H1 (cell line): ENCODE measurements at regions not wholly inside any gene's neighbourhood (a gene's known extent, or its start where the extent isn't known, plus 50 kb on each side); places are given as distances from the start of the nearest gene placed in this dataset.

Source experiments
- CTCF ChIA-PET: fragments of 300-600 bp; sonication (Branson Sonifier 250); formaldehyde crosslinking; loops from one replicate; lab custom pipeline; 2021; ENCODE audit not compliant: partially characterized antibody; lab: Charles Lee
- POLR2A ChIA-PET: fragments of 300-600 bp; sonication (Branson Sonifier 250); formaldehyde crosslinking; loops from one replicate; lab custom pipeline; 2021; ENCODE audit warnings: inconsistent platforms; ENCODE audit not compliant: partially characterized antibody; lab: Charles Lee
- DNase-seq, 2 experiments: peaks; one replicate each; pipeline versions ENCODE4 v3.0.0 to v3.0.0-alpha.2; 2010 to 2022; ENCODE audit warnings: low spot score in 2 of 2, low read depth in 1 of 2, mixed read lengths in 1 of 2
- FAIRE-seq: peaks from 2 replicates; lab custom pipeline; 2011; peaks lifted over from hg19 to GRCh38; lab: Jason Lieb, UNC
- H2AFZ ChIP-seq: 2 replicates; pipeline ENCODE4 v1.8.1; 2012; ENCODE audit warnings: low read length, inconsistent platforms
- H2AK5ac ChIP-seq: 2 replicates; pipeline ENCODE4 v1.6.1; 2013; ENCODE audit warnings: low read depth, low read length
- H2BK120ac ChIP-seq: replicated peaks from 2 replicates; pipeline ENCODE3; 2013; ENCODE audit warnings: low read depth, low read length, inconsistent platforms
- H2BK12ac ChIP-seq: 2 replicates; pipeline ENCODE4 v1.6.1; 2013; ENCODE audit warnings: low read depth, low read length
- H2BK15ac ChIP-seq: 2 replicates; pipeline ENCODE4 v1.6.1; 2013; ENCODE audit warnings: low read length
- H2BK20ac ChIP-seq: 2 replicates; pipeline ENCODE4 v1.6.1; 2013; ENCODE audit warnings: low read length
- H2BK5ac ChIP-seq: 2 replicates; pipeline ENCODE4 v1.6.1; 2013; ENCODE audit warnings: low read depth, low read length
- H3K14ac ChIP-seq: 2 replicates; pipeline ENCODE4 v1.6.1; 2013; ENCODE audit warnings: inconsistent platforms; ENCODE audit not compliant: insufficient read length
- H3K18ac ChIP-seq: 2 replicates; pipeline ENCODE4 v1.6.1; 2013; ENCODE audit warnings: low read length; ENCODE audit errors: extremely low read depth
- H3K23ac ChIP-seq: 2 replicates; pipeline ENCODE4 v1.6.1; 2013; ENCODE audit warnings: inconsistent platforms; ENCODE audit not compliant: insufficient read length
- H3K23me2 ChIP-seq: 2 replicates; pipeline ENCODE4 v1.6.1; 2013; ENCODE audit warnings: low read depth, low read length
- H3K27ac ChIP-seq: 2 replicates; pipeline ENCODE4 v1.6.1; 2011; ENCODE audit warnings: low read depth, low read length, inconsistent platforms
- H3K27me3 ChIP-seq, 4 experiments: replicated peaks in 1 of 4; 1 replicate in 1 of 4; 2 replicates in 3 of 4; pipeline versions ENCODE4 v1.6.1 to v1.8.1; 2011 to 2013; ENCODE audit warnings: low read length in 3 of 4, mild to moderate bottlenecking in 3 of 4, inconsistent platforms in 2 of 4, mixed read lengths in 2 of 4, moderate library complexity in 1 of 4; ENCODE audit not compliant: control insufficient read depth in 3 of 4, insufficient read depth in 3 of 4; ENCODE audit errors: extremely low read depth in 1 of 4
- H3K36me3 ChIP-seq, 4 experiments: 2 replicates each; pipeline versions ENCODE4 v1.6.1 to v1.8.1; 2011 to 2013; ENCODE audit warnings: mild to moderate bottlenecking in 4 of 4, low read length in 3 of 4, moderate library complexity in 2 of 4, control low read depth in 1 of 4, inconsistent platforms in 1 of 4; ENCODE audit not compliant: insufficient read depth in 4 of 4, control insufficient read depth in 2 of 4
- H3K4ac ChIP-seq: replicated peaks from 2 replicates; pipeline ENCODE3; 2013; ENCODE audit warnings: low read length, low read depth, mixed read lengths, inconsistent platforms; ENCODE audit not compliant: insufficient read length
- H3K4me1 ChIP-seq, 4 experiments: replicated peaks in 1 of 4; 1 replicate in 1 of 4; 2 replicates in 3 of 4; pipeline versions ENCODE4 v1.6.1 to v1.8.1; 2011 to 2013; ENCODE audit warnings: low read length in 3 of 4, inconsistent platforms in 2 of 4, mixed read lengths in 1 of 4; ENCODE audit not compliant: insufficient read depth in 4 of 4, control insufficient read depth in 3 of 4
- H3K4me2 ChIP-seq, 2 experiments: 2 replicates each; pipeline versions ENCODE4 v1.6.1 to v1.8.1; 2011 to 2013; ENCODE audit warnings: low read depth in 2 of 2, low read length in 2 of 2, control low read depth in 1 of 2, inconsistent platforms in 1 of 2, mild to moderate bottlenecking in 1 of 2; ENCODE audit not compliant: insufficient read depth in 1 of 2
- H3K4me3 ChIP-seq, 4 experiments: fragments of 200-600, 300-600 bp in 1 of 4; sonication (generic), shearing (Covaris generic), sonication (Bioruptor Twin) in 1 of 4; 2 replicates each; pipeline versions ENCODE4 v1.5.1 to v1.8.1; 2011 to 2016; ENCODE audit warnings: low read length in 4 of 4, low read depth in 3 of 4, control low read depth in 2 of 4, inconsistent platforms in 2 of 4, mild to moderate bottlenecking in 2 of 4, mixed read lengths in 1 of 4, moderate library complexity in 1 of 4; ENCODE audit not compliant: insufficient read depth in 2 of 4; ENCODE audit errors: extremely low read depth in 1 of 4
- H3K56ac ChIP-seq: replicated peaks from 2 replicates; pipeline ENCODE3; 2013; ENCODE audit warnings: low read depth, mild to moderate bottlenecking, mixed read lengths, low read length, inconsistent platforms; ENCODE audit not compliant: insufficient read length
- H3K79me1 ChIP-seq: 2 replicates; pipeline ENCODE4 v1.6.1; 2013; ENCODE audit warnings: low read depth, low read length, control low read depth
- H3K79me2 ChIP-seq, 2 experiments: 2 replicates each; pipeline versions ENCODE4 v1.6.1 to v1.8.1; 2012 to 2013; ENCODE audit warnings: low read length in 2 of 2, mild to moderate bottlenecking in 2 of 2, inconsistent platforms in 1 of 2; ENCODE audit not compliant: insufficient read depth in 2 of 2, control insufficient read depth in 1 of 2
- H3K9ac ChIP-seq, 4 experiments: replicated peaks in 1 of 4; 1 replicate in 1 of 4; 2 replicates in 3 of 4; pipeline versions ENCODE4 v1.6.1 to v1.8.1; 2011 to 2013; ENCODE audit warnings: low read depth in 3 of 4, low read length in 3 of 4, control low read depth in 2 of 4, mild to moderate bottlenecking in 2 of 4, moderate library complexity in 2 of 4, inconsistent platforms in 1 of 4; ENCODE audit errors: extremely low read depth in 1 of 4
- H3K9me3 ChIP-seq, 2 experiments: 2 replicates each; pipeline versions ENCODE4 v1.6.1 to v1.8.1; 2012 to 2013; ENCODE audit warnings: mild to moderate bottlenecking in 2 of 2, moderate library complexity in 2 of 2, control low read depth in 1 of 2, inconsistent platforms in 1 of 2, low read depth in 1 of 2, low read length in 1 of 2, mixed read lengths in 1 of 2; ENCODE audit not compliant: insufficient read depth in 2 of 2
- H4K20me1 ChIP-seq, 2 experiments: replicated peaks in 1 of 2; 2 replicates each; pipeline versions ENCODE3 to v1.8.1; 2011 to 2013; ENCODE audit warnings: inconsistent platforms in 2 of 2, low read length in 2 of 2, mild to moderate bottlenecking in 1 of 2; ENCODE audit not compliant: insufficient read depth in 2 of 2, control insufficient read depth in 1 of 2
- H4K5ac ChIP-seq: 2 replicates; pipeline ENCODE4 v1.6.1; 2013; ENCODE audit warnings: low read length, low read depth, mixed read lengths, inconsistent platforms; ENCODE audit not compliant: insufficient read length
- H4K8ac ChIP-seq: 2 replicates; pipeline ENCODE4 v1.8.0; 2013; ENCODE audit warnings: mild to moderate bottlenecking, moderate library complexity, low read length, inconsistent platforms; ENCODE audit not compliant: insufficient read depth; ENCODE audit errors: extremely low read depth
- H4K91ac ChIP-seq: replicated peaks from 2 replicates; pipeline ENCODE3; 2013; ENCODE audit warnings: low read length, mixed read lengths, inconsistent platforms; ENCODE audit not compliant: insufficient read length
- ASH2L ChIP-seq: fragments of 200-600, 300-600 bp; sonication (generic); IDR thresholded peaks from one replicate; pipeline ENCODE4 v1.7.1; 2017; ENCODE audit warnings: low read length
- CREB1 ChIP-seq: IDR thresholded peaks from 2 replicates; pipeline ENCODE4 v1.6.1; 2012; ENCODE audit warnings: inconsistent platforms
- FOSL1 ChIP-seq: IDR thresholded peaks from 2 replicates; pipeline ENCODE4 v1.6.1; 2011; ENCODE audit warnings: mild to moderate bottlenecking, low read depth, low read length, moderate library complexity; ENCODE audit not compliant: insufficient read depth
- HDAC2 ChIP-seq, 2 experiments: fragments of 300-600 bp in 1 of 2; sonication (generic) in 1 of 2; IDR thresholded peaks; 2 replicates each; pipeline ENCODE4 v1.6.1; 2011 to 2012; ENCODE audit warnings: low read depth in 2 of 2, low read length in 2 of 2, mild to moderate bottlenecking in 2 of 2, moderate library complexity in 2 of 2, borderline replicate concordance in 1 of 2, inconsistent platforms in 1 of 2
- KDM1A ChIP-seq: fragments of 200-600, 300-600 bp; sonication (generic); IDR thresholded peaks from 2 replicates; pipeline ENCODE4 v1.7.1; 2016; ENCODE audit warnings: mild to moderate bottlenecking, low read length, borderline replicate concordance
- KDM4A ChIP-seq: IDR thresholded peaks from one replicate; pipeline ENCODE4 v1.7.1; 2012; ENCODE audit warnings: low read depth, mild to moderate bottlenecking, moderate library complexity, low read length, inconsistent platforms; ENCODE audit not compliant: severe bottlenecking
- MAFK ChIP-seq: IDR thresholded peaks from 2 replicates; pipeline ENCODE4 v1.6.1; 2012; ENCODE audit warnings: low read depth, mild to moderate bottlenecking, improper control_type of control experiment, low read length
- NANOG ChIP-seq: IDR thresholded peaks from 2 replicates; pipeline ENCODE4 v1.6.1; 2011; ENCODE audit warnings: low read length, low read depth, mild to moderate bottlenecking, inconsistent platforms; ENCODE audit not compliant: insufficient read depth, poor library complexity, severe bottlenecking
- PHF8 ChIP-seq: fragments of 200-600 bp; sonication (generic); conservative IDR thresholded peaks from 2 replicates; pipeline ENCODE4 v1.7.1; 2012; ENCODE audit warnings: low read depth, mild to moderate bottlenecking, inconsistent platforms, low read length, moderate library complexity
- POLR2A ChIP-seq, 2 experiments: IDR thresholded peaks; 1 replicate in 1 of 2; 2 replicates in 1 of 2; pipeline ENCODE4 v1.6.1; 2011; ENCODE audit warnings: low read depth in 2 of 2, low read length in 2 of 2, mild to moderate bottlenecking in 2 of 2; ENCODE audit errors: control extremely low read depth in 1 of 2
- RFX5 ChIP-seq: IDR thresholded peaks from 2 replicates; pipeline ENCODE4 v1.6.1; 2011; ENCODE audit warnings: low read depth, low read length, improper control_type of control experiment, borderline replicate concordance
- SP1 ChIP-seq: IDR thresholded peaks from 2 replicates; pipeline ENCODE4 v1.6.1; 2011; ENCODE audit warnings: low read depth, low read length
- TAF1 ChIP-seq: IDR thresholded peaks from 2 replicates; pipeline ENCODE4 v1.6.1; 2011; ENCODE audit warnings: mild to moderate bottlenecking, low read depth, low read length

GRCh38 chr21:14683063-14683462, 136.9 kb upstream of the SAMSN1 start:
- Histone ChIP-seq H3K4me2 (no peak overlapping the region), H3K79me2 (no peaks in the 10 kb centered on the region), H3K27ac (no peak overlapping the region), H3K9me3 (no peaks in the 10 kb centered on the region), H2BK120ac (no peak overlapping the region), H3K4me3 (no peak overlapping the region), H4K5ac (no peak overlapping the region), H3K23me2 (no peaks in the 10 kb centered on the region), H3K9ac (no peak overlapping the region), H3K79me1 (no peaks in the 10 kb centered on the region), H3K56ac (no peak overlapping the region), H2AFZ (no peak overlapping the region), H4K20me1 (no peaks in the 10 kb centered on the region), H4K8ac (no peak overlapping the region), H2BK20ac (no peak overlapping the region), H3K18ac (no peak overlapping the region), H2BK5ac (no peak overlapping the region; the same call in 1 of the 2 replicates), H3K36me3 (no peaks in the 10 kb centered on the region), H3K4me1 (no peaks in the 10 kb centered on the region), H3K27me3 (no peaks in the 10 kb centered on the region; a peak in 1 of 7 replicates), H3K4ac (no peak overlapping the region), H2AK5ac (no peak overlapping the region), H2BK12ac (no peak overlapping the region), H2BK15ac (no peak overlapping the region), H3K14ac (no peak overlapping the region)
- ChIA-PET POLR2A (no interaction called here), CTCF (no interaction called here)
- FAIRE-seq: no peak
- DNase-seq: no peak
- no peak for TF ChIP-seq HDAC2 (IDR thresholded peaks at IDR 0.05; ENCODE audit: borderline replicate concordance in 1 of 2, low read depth in 2 of 2, low read length in 2 of 2)
- no peak for TF ChIP-seq POLR2A (IDR thresholded peaks at IDR 0.05; ENCODE audit: control extremely low read depth in 1 of 2, low read depth in 2 of 2, low read length in 2 of 2)
- no peak for TF ChIP-seq NANOG
- no peak for TF ChIP-seq PHF8
- no peak for TF ChIP-seq FOSL1
- TF ChIP-seq TAF1: no peak
- no peak for TF ChIP-seq KDM1A
- TF ChIP-seq ASH2L: no peak
- TF ChIP-seq KDM4A: no peak
- no peak for TF ChIP-seq CREB1
- no peak for TF ChIP-seq SP1
- no peak for TF ChIP-seq RFX5
- TF ChIP-seq MAFK: no peak
- TF ChIP-seq, all 59 proteins: peak for 0
- Histone ChIP-seq H4K91ac (no peak overlapping the region), H3K23ac (no peak overlapping the region)
